GM12864 (cell line): ENCODE measurements at regions not wholly inside any gene's neighbourhood (a gene's known extent, or its start where the extent isn't known, plus 50 kb on each side); places are given as distances from the start of the nearest gene placed in this dataset.

Source experiments
- DNase-seq: peaks from one replicate; pipeline ENCODE4 v3.0.0-alpha.2; 2011; ENCODE audit warnings: low read depth
- H3K4me3 ChIP-seq: 2 replicates; pipeline ENCODE4 v1.5.1; 2011; ENCODE audit warnings: mild to moderate bottlenecking, low read depth, low read length, control low read depth
- CTCF ChIP-seq: IDR thresholded peaks from 2 replicates; pipeline ENCODE4 v1.5.1; 2011; ENCODE audit warnings: low read depth, mild to moderate bottlenecking, moderate library complexity, low read length, control low read depth, inconsistent platforms; ENCODE audit errors: missing control alignments

DNA sequence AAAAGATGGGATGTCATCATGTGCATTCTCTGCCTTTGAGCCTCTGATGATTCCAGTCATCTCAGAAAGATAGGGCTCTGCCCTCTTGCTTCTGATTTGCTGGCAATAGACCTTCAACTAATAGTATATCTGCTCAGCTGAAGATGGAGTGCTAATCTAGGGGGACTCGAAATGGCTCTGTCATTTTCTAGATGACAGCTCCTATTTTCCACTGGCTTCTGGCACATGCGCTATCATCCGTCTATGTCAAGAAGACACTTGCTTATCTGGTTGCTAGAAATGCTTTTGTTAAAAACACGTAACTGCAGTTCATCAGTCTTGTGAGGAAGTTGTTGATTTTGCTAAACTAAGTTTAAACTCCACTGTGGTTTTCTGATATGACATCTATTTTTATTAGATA lies 265.5 kb upstream of the ZNF608 start:
- TF ChIP-seq CTCF = no peak
- H3K4me3 ChIP-seq = no peak overlapping the region
- DNase-seq = no peak

GRCh38 chr5:125012727-125013451 lies 266.4 kb upstream of the ZNF608 start:
- no peak overlapping the region for H3K4me3 ChIP-seq
- TF ChIP-seq CTCF = no peak
- no peak for DNase-seq

GRCh38 chr5:125014202-125014601 lies 267.8 kb upstream of the ZNF608 start:
- DNase-seq = no peak
- no peak overlapping the region for H3K4me3 ChIP-seq
- TF ChIP-seq CTCF = no peak

DNA sequence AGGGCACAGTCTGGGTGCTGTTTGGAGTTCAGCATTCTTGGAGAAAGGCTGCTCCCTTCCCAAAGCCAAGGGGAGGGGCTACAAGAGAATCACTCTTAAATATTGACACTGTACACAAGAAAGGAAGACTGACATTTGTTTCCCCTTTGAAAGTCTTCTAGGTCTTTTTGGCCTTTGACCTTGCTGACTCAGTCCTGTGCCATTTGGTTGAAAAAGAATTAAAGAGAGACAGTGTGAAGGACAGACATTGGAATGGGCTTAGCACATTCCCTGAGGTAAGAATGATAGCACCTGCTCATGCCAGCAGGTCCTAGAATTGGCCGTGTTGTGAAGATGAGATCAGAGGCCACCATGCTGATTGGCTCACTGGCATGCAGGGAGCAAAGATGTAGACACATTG lies 271.4 kb upstream of the ZNF608 start:
- no peak overlapping the region for H3K4me3 ChIP-seq
- TF ChIP-seq CTCF = no peak
- DNase-seq = no peak

- DNase-seq = no peak
- no peak for TF ChIP-seq CTCF
- H3K4me3 ChIP-seq = no peak overlapping the region
Observed at GRCh38 chr5:125023673-125024072, 277.2 kb upstream of the ZNF608 start.

GRCh38 chr5:125026867-125027731 lies 280.7 kb upstream of the ZNF608 start:
- no peak for TF ChIP-seq CTCF
- no peak overlapping the region for H3K4me3 ChIP-seq
- DNase-seq = no peak
